Sigmoid colon (tissue), 4 donors: ENCODE measurements at regions not wholly inside any gene's neighbourhood (a gene's known extent, or its start where the extent isn't known, plus 50 kb on each side); places are given as distances from the start of the nearest gene placed in this dataset.

Source experiments
- EP300 ChIP-seq, 4 donors: sonication (generic); formaldehyde crosslinking; IDR thresholded peaks; one replicate each; pipeline ENCODE4 v1.6.1; 2017; ENCODE audit warnings: antibody characterized with exemption in 4 of 4
- POLR2A ChIP-seq, 2 donors: fragments of 450-650 bp; IDR thresholded peaks; one replicate each; pipeline ENCODE4 v1.6.1; 2016; ENCODE audit warnings: antibody characterized with exemption in 2 of 2, mild to moderate bottlenecking in 2 of 2, moderate library complexity in 2 of 2
- POLR2AphosphoS5 ChIP-seq, 4 donors: sonication (generic); formaldehyde crosslinking; IDR thresholded peaks; one replicate each; pipeline ENCODE4 v1.6.1; 2017; ENCODE audit warnings: antibody characterized with exemption in 4 of 4
- TF ChIP-seq, protein P1 (sequence below), 4 experiments: fragments of 450-650 bp in 3 of 4; fragments of 200-600 bp in 1 of 4; IDR thresholded peaks; one replicate each; pipeline ENCODE4 v1.5.1; 2016 to 2019; ENCODE audit warnings: antibody characterized with exemption in 4 of 4, mild to moderate bottlenecking in 3 of 4, moderate library complexity in 2 of 4

GRCh38 chr5:86674069-86674468, 56.3 kb downstream of the COX7C start:
- TF ChIP-seq, protein P1, sequence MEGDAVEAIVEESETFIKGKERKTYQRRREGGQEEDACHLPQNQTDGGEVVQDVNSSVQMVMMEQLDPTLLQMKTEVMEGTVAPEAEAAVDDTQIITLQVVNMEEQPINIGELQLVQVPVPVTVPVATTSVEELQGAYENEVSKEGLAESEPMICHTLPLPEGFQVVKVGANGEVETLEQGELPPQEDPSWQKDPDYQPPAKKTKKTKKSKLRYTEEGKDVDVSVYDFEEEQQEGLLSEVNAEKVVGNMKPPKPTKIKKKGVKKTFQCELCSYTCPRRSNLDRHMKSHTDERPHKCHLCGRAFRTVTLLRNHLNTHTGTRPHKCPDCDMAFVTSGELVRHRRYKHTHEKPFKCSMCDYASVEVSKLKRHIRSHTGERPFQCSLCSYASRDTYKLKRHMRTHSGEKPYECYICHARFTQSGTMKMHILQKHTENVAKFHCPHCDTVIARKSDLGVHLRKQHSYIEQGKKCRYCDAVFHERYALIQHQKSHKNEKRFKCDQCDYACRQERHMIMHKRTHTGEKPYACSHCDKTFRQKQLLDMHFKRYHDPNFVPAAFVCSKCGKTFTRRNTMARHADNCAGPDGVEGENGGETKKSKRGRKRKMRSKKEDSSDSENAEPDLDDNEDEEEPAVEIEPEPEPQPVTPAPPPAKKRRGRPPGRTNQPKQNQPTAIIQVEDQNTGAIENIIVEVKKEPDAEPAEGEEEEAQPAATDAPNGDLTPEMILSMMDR (IDR thresholded peaks at IDR 0.05) = no peak
- TF ChIP-seq EP300 (IDR thresholded peaks at IDR 0.05) (no peak), POLR2AphosphoS5 (IDR thresholded peaks at IDR 0.05) (no peak), POLR2A (IDR thresholded peaks at IDR 0.05) (no peak)
